GM18508 (cell line): ENCODE measurements at regions not wholly inside any gene's neighbourhood (a gene's known extent, or its start where the extent isn't known, plus 50 kb on each side); places are given as distances from the start of the nearest gene placed in this dataset.

Experiments
- ATAC-seq: cut with Tn5 transposase; IDR thresholded peaks from one replicate; pipeline ENCODE4 v1.9.1; 2021; ENCODE audit warnings: moderate number of reproducible peaks; ENCODE audit not compliant: insufficient read depth, unreplicated experiment

DNA sequence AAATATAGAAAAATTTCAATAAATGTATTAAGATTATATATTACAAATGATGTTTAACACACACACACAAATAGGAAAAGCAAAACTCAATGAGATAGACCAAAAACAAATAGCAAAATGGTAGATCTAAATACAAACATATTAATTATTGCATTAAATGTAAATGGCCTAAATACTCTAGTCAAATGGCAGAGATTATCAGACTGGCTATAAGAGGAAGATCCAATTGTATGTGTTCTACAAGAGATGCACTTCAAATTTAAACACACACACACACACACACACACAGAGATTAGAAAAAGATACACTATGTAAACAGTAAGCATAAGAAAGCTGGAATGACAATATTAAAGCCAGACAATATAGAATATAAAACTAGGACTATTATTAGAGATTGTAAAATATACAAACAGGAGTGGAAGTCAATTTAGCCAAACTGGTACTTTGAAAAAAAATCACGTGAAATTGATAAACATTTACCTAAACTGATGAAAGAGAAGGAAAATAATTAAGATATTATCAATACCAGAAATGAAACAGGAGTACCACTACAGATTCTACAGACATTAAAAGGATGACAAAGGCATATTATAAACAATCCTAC lies 150.5 kb downstream of the TBXT start:
- no peak for ATAC-seq

DNA sequence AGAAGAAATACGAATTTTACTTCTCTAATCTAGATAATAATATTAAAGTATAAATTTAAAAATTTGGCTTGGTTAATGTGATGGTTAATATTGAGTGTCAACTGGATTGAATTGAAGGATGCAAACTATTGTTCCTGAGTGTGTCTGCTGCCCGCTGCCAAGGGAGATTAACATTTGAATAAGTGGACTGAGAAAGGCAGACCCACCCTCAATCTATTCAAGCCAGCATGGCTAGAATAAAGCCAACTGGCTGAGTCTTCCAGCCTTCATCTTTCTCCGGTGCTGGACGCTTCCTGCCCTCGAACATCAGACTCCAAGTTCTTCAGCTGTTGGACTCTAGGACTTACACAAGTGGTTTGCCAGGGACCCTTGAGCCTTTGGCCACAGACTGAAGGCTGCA lies 152.7 kb downstream of the TBXT start:
- no peak for ATAC-seq

DNA sequence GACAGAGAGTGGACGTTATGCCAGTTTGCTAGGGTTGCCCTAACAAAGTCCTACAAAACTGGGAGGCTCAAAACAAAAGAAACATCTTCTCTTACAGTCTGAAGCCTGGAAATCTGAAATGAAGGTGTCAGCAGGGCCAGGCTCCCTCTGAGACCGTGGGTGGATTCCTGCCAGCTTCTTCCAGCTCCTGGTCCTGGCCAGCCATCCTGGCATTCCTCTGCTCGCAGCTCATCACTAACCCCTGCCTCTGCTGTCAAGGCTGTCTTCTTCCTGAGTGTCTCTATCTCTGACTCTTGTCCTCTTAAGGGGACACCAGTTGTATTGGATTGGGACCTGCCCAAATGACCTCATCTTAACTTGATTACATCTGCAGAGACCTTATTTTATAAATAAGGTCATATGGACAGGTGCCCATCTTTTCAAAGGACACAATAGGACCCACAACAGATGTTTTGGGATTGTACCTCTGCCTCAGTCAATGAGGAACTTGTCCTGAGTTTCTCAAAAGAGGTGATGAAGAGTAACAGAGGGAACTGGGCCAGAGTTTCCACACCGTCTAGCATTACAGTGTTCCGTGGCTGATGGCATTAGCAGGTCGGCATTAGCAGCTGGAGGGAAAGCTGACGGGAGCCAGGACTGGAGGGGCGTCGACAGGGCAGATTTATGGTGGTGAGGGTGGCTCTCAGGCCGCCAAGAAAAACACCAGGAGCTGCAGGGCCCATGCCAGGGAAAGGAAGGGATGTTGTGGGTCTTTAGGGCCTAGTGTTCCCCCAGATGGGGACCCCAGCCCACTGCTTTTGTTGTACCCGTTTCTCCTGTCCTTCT lies 157.3 kb downstream of the TBXT start:
- no peak for ATAC-seq

DNA sequence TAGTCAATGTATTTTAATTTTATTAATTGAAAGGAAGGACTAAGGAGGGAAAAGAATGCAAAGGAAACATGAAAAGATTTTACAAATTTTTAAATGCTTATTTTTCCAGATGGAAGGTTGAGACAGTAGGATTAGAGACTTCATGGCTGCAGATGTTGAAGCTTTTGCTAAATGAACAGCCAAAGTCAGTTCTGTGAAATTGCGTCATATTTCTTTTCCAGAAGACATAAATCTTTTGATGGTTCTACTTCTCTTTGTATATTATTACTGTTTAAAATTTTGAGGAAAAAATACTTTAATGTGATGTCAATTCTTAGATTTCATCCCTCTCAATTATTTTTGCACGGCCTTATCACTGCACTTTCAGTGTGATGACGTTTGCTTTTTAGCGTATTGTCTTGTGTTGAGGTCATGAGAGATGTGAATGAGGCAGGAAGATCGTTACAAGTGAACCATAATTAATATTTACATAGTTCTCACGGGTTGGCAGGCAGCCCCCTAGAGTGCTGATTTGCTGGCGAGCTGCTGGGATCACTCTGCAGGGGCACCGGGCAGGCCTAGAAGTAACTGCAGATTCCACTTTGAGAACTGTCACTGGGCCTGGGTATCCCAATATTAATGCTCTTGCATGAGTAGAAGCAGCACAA lies 158.1 kb downstream of the TBXT start:
- ATAC-seq: no peak

DNA sequence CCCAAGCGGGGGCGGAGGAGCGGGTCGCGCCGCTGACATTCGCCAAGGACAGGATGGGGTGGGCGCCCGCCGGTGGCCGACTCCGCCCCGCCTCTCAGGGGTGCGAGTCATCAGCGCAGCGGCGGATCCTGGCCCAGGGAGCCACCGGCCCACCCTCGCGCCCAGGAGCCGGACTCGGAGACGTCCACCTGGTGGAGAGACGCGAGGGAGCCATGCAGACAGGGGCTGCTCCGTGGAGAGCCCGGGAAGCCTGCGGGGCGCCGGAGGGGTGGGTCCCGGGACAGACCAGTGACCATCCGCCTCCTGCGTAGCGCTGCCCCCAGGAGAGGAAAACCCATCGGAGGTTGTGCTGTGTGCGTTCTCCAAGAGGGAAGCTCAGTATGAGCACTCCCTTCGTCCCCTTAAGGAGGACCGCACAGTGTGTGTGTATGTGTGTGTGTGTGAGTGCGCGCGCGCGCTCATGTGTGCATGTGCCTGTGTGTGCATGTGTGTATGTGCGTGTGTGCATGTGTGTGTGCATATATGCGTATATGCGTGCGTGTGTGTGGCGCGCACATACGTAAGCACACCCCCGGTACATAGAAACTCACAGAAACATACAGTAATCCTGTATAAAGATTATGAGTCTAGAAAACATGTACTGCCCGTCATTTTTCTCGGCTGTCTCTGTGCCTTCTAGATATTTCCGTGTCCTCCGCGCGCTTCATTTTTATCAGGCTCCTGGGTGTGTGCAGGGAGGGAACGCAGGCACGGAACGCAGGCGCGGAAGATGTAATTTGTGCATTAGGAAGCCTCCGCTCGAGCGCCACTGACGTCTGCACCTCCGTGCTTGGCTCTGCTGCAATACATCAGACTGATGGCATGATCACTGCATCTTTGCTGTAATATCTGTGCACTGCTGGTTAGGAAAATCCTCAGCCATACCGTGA lies 158.9 kb downstream of the TBXT start:
- ATAC-seq: no peak

DNA sequence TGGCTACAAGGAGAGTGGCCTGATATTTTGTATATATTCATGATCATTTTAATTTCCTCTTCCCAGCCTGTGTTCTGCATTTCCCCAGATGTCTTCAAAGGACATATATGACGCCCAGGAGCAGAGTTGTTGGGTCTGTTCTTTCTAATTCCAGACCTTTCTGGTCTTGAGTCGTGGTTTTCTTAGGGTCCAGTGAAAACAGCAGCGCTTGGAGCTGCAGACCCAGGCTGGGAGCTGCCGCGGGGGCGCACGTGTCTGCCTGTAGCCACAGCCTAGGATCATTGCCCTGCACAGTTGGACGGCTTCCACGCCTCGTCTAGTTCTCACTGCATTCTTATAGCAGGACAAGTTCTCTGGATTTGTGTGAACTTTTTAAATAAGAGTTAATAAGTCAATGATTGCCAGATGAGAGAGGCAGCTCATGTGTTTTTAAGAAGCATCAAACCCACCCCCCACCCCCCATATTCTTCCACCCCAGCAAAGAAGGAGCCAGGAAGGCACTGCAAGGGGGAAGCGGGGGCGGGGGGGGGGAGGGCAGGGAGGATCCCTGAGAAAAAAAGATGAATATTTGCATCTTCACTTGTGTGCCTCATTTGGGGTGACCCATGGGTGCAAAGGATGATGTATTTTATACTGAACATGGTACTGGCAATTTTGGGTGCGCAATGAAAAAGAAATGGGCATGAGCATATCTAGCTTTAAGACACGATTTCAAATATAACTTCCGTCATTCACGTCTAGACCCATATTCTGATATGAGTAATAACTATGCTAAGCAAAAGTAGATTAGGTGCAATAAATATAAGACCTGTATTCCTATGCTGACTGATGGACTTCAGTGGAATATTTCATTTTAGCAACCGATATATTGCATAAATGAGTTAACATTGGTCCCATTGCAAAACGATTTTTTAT lies 160.0 kb downstream of the TBXT start:
- no peak for ATAC-seq

DNA sequence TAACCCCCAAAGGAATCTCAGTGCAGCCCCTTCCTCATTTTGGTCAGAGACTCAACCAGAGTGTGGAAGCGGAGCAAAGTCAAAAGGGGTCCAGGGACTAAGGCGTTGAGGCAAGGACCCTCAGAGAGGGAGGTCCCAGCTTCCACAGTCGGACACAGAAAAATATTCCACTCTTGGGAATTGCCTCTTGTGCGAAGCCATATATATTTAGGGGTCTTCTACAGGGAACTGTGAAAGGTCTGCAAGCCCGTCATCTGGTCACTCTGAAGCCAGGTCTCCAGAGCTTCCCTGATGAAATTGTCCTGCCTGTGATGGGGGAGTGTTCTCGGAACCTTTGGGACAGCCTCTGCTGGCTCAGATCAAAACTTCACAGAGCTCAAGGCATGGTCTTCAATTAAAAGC lies 160.8 kb downstream of the TBXT start:
- ATAC-seq: no peak

DNA sequence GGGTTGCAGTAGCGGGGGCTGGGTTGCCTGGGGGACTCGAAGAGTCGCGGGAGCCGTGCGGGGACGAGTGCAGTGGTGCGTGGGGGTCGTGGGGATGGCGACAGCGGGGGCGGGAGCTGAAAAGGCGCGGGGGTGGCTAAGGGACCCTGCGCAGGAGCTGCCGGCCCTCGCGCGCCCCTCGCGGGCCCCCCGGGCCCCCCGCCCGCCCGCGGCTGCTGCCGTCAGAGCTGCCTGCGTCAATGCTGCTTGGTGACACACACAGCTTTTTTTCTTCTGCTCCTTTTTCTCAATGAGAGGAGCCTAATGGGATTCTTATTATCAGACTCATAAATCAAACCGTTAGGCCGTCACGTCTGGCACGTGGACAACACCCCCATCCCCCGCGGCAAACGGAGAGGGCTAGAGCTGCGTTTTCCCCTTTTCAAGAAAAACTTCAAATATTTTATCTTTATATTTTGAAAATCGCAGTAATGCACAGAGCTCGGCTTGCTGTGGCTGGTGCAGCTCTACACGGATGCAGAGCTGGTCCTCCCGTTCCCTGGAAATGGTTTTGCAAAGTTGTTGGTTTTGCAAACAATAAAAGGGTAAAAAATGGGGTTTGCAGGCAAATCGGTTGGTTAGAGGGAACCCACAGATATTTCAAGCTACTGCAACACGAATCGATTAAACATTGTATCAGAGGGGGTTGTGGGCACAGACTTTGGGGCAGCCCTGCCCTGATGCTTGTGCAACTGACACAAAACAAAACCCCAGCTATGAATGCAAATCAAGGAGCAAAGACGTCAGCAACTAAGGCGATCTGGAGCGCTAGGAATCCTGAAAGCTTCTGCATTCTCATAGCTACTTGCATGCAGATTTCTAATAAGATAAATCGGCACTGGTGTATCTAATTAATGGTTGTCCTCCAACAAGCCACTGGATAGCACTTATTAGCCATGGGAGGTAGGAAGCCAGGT lies 161.4 kb downstream of the TBXT start:
- no peak for ATAC-seq

DNA sequence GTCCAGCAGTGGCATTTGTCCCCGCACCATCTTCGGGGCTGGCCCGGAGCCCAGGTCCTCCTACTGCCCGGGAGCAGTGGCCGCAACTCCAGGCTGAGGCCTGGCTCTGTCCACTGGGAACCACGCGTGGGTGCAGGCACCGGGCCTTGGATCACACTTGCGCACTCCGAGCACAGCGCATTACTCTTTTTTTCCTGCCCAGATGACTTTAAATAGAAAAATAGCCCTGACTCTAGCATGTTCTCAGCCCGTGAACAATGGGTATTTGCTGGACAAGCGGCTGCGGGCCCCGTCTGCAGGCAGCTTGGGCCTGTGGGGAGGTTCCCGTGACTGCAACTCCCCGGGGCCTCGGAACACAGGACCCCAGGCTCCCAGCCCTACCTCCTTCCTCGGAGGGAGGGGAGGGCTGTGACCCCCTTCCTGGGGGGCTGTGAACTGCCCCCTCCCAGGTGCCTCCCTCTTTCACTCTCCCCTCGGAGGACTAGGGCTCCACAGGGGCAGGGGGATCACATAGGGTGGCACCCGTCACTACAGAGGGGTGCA lies 162.2 kb downstream of the TBXT start:
- ATAC-seq: no peak

DNA sequence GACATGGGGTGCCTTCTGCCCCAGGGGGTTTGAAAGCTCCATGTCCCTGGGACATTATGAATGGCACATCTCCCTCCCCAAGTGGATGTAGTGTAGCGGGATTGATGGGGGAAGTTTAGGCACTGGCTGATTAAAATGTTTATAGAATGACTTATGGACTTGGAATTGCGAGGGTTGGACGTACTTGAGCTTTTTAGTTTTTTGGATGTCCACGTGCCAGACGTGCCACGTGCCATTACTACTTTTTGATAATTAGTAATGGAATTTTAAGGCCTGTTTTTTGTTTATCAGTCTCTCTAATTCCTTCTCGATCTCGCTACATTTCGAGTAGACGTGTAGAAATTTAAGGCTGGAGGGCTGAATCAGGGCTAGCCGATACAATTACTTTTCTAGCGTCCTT lies 162.8 kb downstream of the TBXT start:
- no peak for ATAC-seq

DNA sequence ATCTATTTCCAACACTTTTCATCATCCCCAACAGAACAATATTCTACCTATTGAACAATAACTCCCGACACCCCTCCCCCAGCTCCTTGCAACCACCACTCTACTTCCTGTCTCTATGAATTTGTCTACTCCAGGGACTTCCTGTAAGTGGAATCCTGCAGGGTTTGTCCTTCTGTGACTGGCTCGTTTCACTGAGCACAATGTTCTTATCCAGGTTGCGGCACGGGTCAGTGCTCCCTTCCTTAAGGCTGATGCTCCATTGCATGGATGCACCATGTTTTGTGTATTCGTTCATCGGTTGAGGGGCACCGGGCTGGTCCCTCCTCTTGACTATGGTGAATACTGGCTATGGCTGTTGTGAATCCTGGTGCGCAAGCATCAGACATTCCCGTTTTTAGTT lies 163.2 kb downstream of the TBXT start:
- no peak for ATAC-seq

DNA sequence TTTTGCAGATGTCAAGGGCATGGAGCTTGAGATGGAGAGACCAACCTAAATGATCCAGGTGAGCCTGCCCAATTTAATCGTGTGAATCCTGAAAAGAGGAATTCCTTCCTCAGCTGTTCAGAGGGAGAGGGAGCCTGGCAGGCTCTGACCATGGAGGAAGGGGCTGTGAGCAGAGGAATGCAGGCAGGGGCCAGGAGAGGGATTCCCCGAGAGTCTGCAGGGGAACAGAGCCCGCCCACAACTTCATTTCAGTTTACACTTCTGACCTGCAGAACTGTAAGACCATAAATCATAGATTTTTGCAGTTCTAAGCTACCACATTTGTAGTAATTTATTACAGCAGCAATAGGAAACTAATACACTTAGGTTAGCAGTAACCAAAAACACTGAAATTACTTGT lies 164.1 kb downstream of the TBXT start:
- no peak for ATAC-seq

DNA sequence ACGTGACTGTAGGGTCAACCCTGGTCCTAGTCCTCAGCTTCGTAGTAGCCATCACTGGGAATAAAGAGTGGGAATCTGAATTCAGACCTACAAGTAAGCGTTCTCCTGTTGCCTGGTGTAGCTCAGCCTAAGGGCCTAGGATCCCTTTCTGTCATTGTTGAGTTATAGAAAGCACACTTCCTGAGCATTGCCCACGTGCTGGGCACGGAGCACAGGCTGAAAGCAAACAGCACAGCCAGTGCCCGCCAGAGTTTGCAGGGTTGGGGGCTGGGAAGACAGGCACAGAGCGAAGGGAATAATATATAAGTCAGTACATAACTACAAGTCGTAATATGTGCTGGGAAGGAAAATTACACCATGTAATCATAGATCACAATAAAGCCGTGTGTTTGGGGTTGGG lies 166.3 kb downstream of the TBXT start:
- ATAC-seq: no peak

DNA sequence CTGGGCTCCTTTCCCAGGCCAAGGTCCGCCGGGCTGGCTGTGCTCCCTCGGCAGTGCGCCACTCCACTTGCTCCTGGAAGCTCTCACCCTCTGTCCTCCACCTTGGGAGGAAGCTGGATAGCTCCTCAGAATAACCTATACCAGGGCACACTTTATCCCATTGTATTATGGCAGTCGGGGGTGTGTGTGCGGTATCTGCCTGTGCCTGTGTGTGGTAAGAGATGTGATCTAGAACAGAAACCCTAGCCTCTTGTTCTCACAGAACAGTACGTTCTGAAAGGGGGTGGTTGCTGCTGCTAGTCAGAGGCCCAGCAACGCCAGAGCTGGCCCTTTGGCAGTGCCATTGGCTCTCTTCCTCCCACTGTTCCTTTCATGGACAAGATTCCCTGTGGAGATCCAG lies 168.4 kb downstream of the TBXT start:
- ATAC-seq: no peak

DNA sequence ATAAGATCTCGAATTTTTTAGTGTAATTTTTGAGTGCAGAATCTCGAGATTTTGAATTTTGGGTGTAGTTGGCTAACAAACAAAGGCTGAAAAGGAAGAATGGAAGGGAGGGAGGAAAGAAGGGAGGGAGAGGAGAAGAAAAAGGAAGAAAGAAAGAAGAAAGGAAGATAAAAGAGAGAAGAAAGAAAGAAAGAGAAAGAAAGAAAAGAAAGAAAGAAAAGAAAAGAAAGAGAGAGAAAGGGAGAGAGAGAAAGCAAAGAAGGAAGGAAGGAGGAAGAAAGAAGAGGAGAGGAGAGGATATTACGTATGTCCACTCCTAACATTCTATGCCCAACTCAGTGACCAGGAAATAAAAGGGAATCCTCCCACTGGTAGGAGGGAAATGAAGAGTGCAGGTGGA lies 169.6 kb downstream of the TBXT start:
- ATAC-seq: no peak

DNA sequence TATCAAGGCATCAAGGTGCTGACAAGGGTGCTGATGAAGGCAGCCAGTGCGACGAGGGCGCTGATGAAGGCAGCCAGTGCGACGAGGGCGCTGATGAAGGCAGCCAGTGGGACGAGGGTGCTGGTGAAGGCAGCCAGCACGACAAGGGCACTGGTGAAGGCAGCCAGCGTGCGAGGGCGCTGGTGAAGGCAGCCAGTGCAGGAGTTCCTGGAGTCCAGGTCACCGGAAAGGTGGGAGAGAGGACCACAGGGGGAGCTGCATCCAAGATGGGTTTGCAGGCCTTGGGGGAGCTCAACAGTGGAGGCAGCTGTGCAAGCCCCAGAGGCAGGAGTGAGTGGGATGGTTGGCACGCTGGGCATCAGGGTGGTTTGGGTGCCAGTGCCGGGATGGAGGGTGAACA lies 176.3 kb downstream of the TBXT start:
- ATAC-seq: no peak

DNA sequence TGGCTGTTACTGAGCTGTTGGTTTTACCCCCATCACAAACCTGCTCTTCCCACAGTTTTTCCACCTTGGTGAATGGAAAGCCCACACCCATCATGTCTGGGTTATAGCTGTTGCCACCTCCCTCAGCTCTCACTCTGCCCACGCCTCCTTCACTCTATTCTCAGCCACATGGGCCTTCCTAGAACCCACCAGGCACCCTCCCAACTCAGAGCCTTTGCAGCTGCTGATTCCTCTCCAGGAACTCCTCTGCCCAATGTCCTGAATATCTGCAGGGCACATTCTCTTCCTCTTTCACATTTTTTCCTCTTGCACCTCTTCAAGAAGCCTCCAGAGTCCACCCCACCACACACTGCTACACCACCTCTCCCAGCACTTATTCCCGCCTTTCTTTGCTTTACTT lies 177.4 kb downstream of the TBXT start:
- no peak for ATAC-seq

DNA sequence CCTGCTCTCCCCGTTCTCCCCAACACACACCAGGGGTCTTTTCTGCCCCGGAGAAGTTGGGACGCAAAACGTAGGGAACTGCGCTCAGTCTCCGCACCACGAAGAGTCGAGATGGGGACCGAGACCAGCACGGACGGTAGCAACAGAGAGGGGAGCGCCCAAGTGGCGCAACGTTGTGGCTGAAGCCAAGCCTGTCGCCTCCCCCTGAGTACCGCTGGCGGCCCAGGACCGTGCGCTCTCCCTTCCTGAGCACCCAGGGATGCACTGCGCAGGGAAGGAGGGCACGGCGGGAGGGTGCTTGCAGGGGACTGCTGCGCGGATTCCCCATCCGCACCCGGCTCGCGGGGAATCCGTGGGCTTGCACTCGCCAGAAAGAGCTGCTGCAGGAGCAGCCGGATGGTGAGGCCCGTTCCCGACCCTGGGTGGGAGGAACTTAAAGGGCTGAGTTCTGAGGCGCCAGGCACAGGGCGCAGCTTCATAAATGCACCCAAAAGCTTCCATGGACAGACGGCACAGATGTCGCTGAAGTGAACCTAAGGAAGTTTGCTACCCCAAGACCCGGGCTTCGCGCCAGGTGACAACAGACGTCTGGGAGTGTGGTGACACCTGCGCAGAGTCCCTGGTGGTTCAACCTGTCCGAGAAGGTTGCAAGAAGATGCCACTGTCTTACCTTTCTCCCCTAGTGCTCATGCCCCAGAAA lies 178.7 kb downstream of the TBXT start:
- no peak for ATAC-seq
